WTC11 (cell line): ENCODE measurements at regions not wholly inside any gene's neighbourhood (a gene's known extent, or its start where the extent isn't known, plus 50 kb on each side); places are given as distances from the start of the nearest gene placed in this dataset.

Experiments used
- ATAC-seq: fragments of 200-7000 bp; cut with Tn5 transposase; 2 replicates; pipeline ENCODE4 v1.10.0; 2021; ENCODE audit warnings: mild to moderate bottlenecking, moderate library complexity
- CTCF ChIA-PET: fragments of 300-600 bp; sonication (Branson Sonifier 250); formaldehyde crosslinking; loops from one replicate; lab custom pipeline; 2021; ENCODE audit warnings: antibody characterized with exemption; lab: Charles Lee
- POLR2A ChIA-PET: fragments of 350-600 bp; sonication (Branson Sonifier 250); formaldehyde crosslinking; loops from one replicate; lab custom pipeline; 2021; ENCODE audit warnings: antibody characterized with exemption; lab: Charles Lee
- DNase-seq: peaks from one replicate; pipeline ENCODE4 v3.0.0; 2021; ENCODE audit warnings: low spot score
- H3K27ac Mint-ChIP-seq: 2 replicates; pipeline ENCODE4 v1.8.0; 2021; ENCODE audit warnings: mixed read lengths
- H3K27me3 Mint-ChIP-seq: 2 replicates; pipeline ENCODE4 v1.8.0; 2021; ENCODE audit warnings: low read depth, mild to moderate bottlenecking, moderate library complexity, mixed read lengths
- H3K36me3 Mint-ChIP-seq: 2 replicates; pipeline ENCODE4 v1.8.0; 2021; ENCODE audit warnings: mixed read lengths
- H3K4me1 Mint-ChIP-seq: 2 replicates; pipeline ENCODE4 v1.8.0; 2022; ENCODE audit warnings: mixed read lengths
- H3K4me3 Mint-ChIP-seq: 2 replicates; pipeline ENCODE4 v1.8.0; 2021; ENCODE audit warnings: mild to moderate bottlenecking, moderate library complexity, mixed read lengths
- H3K9me3 Mint-ChIP-seq: 2 replicates; pipeline ENCODE4 v1.8.0; 2021; ENCODE audit warnings: mixed read lengths
- ATF1 ChIP-seq: sonication (generic); formaldehyde crosslinking; IDR thresholded peaks from 2 replicates; pipeline ENCODE4 v1.8.1; 2023; ENCODE audit warnings: mild to moderate bottlenecking, moderate library complexity, missing genetic modification reagents
- ELF4 ChIP-seq: sonication (generic); formaldehyde crosslinking; IDR thresholded peaks from 2 replicates; pipeline ENCODE4 v1.8.1; 2022; ENCODE audit warnings: low read depth, mild to moderate bottlenecking, moderate library complexity, missing genetic modification reagents
- ERG ChIP-seq: fragments of 250-450 bp; sonication (Bioruptor Pico); IDR thresholded peaks from 2 replicates; pipeline ENCODE4 v1.8.0; 2021; ENCODE audit warnings: mild to moderate bottlenecking
- ESRRA ChIP-seq: sonication (generic); formaldehyde crosslinking; IDR thresholded peaks from 2 replicates; pipeline ENCODE4 v1.8.1; 2022; ENCODE audit warnings: mild to moderate bottlenecking, missing genetic modification reagents, borderline replicate concordance
- ETV6 ChIP-seq: sonication (generic); formaldehyde crosslinking; IDR thresholded peaks from 2 replicates; pipeline ENCODE4 v1.8.1; 2022; ENCODE audit warnings: mild to moderate bottlenecking, missing genetic modification reagents
- GRHL2 ChIP-seq: fragments of 250-450 bp; sonication (Bioruptor Pico); IDR thresholded peaks from 2 replicates; pipeline ENCODE4 v1.8.0; 2022; ENCODE audit warnings: mild to moderate bottlenecking, moderate library complexity; ENCODE audit not compliant: insufficient replicate concordance, severe bottlenecking
- KAT7 ChIP-seq: sonication (generic); formaldehyde crosslinking; IDR thresholded peaks from 2 replicates; pipeline ENCODE4 v1.8.1; 2023; ENCODE audit warnings: missing genetic modification reagents, mild to moderate bottlenecking, borderline replicate concordance
- MLX ChIP-seq: sonication (generic); formaldehyde crosslinking; IDR thresholded peaks from 2 replicates; pipeline ENCODE4 v1.8.1; 2023; ENCODE audit warnings: mild to moderate bottlenecking, missing genetic modification reagents, moderate library complexity
- MXD4 ChIP-seq: fragments of 250-450 bp; sonication (Bioruptor Pico); IDR thresholded peaks from 2 replicates; pipeline ENCODE4 v1.8.0; 2021; ENCODE audit warnings: mild to moderate bottlenecking, moderate library complexity, borderline replicate concordance
- NR2C2 ChIP-seq: sonication (generic); formaldehyde crosslinking; IDR thresholded peaks from 2 replicates; pipeline ENCODE4 v1.8.0; 2022; ENCODE audit warnings: mild to moderate bottlenecking, missing genetic modification reagents
- NR3C1 ChIP-seq: sonication (generic); formaldehyde crosslinking; conservative IDR thresholded peaks from 2 replicates; pipeline ENCODE4 v1.8.1; 2023; ENCODE audit warnings: low read depth, mild to moderate bottlenecking, missing genetic modification reagents
- SMAD3 ChIP-seq: sonication (generic); formaldehyde crosslinking; IDR thresholded peaks from 2 replicates; pipeline ENCODE4 v1.8.0; 2022; ENCODE audit warnings: missing genetic modification reagents, mild to moderate bottlenecking, borderline replicate concordance
- SP1 ChIP-seq: sonication (generic); formaldehyde crosslinking; conservative IDR thresholded peaks from 2 replicates; pipeline ENCODE4 v1.8.1; 2022; ENCODE audit warnings: missing genetic modification reagents
- STAT6 ChIP-seq: sonication (generic); formaldehyde crosslinking; conservative IDR thresholded peaks from 2 replicates; pipeline ENCODE4 v1.8.1; 2023; ENCODE audit warnings: mild to moderate bottlenecking, low read depth, missing genetic modification reagents, moderate library complexity
- TCF7 ChIP-seq: sonication (generic); formaldehyde crosslinking; IDR thresholded peaks from 2 replicates; pipeline ENCODE4 v1.8.0; 2022; ENCODE audit warnings: mild to moderate bottlenecking, low read depth, missing genetic modification reagents, moderate library complexity
- TP53 ChIP-seq: sonication (generic); formaldehyde crosslinking; IDR thresholded peaks from 2 replicates; pipeline ENCODE4 v1.8.1; 2023; ENCODE audit warnings: mild to moderate bottlenecking, missing genetic modification reagents
- USF2 ChIP-seq: sonication (generic); formaldehyde crosslinking; IDR thresholded peaks from 2 replicates; pipeline ENCODE4 v1.8.1; 2023; ENCODE audit warnings: mild to moderate bottlenecking, missing genetic modification reagents, moderate library complexity
- ZNF263 ChIP-seq: sonication (generic); formaldehyde crosslinking; IDR thresholded peaks from 2 replicates; pipeline ENCODE4 v1.8.1; 2022; ENCODE audit warnings: low read depth, mild to moderate bottlenecking, moderate library complexity, missing genetic modification reagents
- ZNF396 ChIP-seq: fragments of 250-450 bp; sonication (Bioruptor Pico); IDR thresholded peaks from 2 replicates; pipeline ENCODE4 v1.8.0; 2021; ENCODE audit warnings: mild to moderate bottlenecking, moderate library complexity, borderline replicate concordance
- ZNF671 ChIP-seq: fragments of 250-450 bp; sonication (Bioruptor Pico); IDR thresholded peaks from 2 replicates; pipeline ENCODE4 v1.8.0; 2021; ENCODE audit warnings: mild to moderate bottlenecking
- TF ChIP-seq, protein P1 (sequence below): sonication (generic); formaldehyde crosslinking; IDR thresholded peaks from 2 replicates; pipeline ENCODE4 v1.8.0; 2023; ENCODE audit warnings: mild to moderate bottlenecking, missing genetic modification reagents

- TF ChIP-seq, protein P1, sequence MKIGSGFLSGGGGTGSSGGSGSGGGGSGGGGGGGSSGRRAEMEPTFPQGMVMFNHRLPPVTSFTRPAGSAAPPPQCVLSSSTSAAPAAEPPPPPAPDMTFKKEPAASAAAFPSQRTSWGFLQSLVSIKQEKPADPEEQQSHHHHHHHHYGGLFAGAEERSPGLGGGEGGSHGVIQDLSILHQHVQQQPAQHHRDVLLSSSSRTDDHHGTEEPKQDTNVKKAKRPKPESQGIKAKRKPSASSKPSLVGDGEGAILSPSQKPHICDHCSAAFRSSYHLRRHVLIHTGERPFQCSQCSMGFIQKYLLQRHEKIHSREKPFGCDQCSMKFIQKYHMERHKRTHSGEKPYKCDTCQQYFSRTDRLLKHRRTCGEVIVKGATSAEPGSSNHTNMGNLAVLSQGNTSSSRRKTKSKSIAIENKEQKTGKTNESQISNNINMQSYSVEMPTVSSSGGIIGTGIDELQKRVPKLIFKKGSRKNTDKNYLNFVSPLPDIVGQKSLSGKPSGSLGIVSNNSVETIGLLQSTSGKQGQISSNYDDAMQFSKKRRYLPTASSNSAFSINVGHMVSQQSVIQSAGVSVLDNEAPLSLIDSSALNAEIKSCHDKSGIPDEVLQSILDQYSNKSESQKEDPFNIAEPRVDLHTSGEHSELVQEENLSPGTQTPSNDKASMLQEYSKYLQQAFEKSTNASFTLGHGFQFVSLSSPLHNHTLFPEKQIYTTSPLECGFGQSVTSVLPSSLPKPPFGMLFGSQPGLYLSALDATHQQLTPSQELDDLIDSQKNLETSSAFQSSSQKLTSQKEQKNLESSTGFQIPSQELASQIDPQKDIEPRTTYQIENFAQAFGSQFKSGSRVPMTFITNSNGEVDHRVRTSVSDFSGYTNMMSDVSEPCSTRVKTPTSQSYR = no peak
- TF ChIP-seq NR2C2 (CRISPR knock-in tag) = no peak
- TF ChIP-seq MLX = no peak
- no peak for TF ChIP-seq NR3C1 (CRISPR knock-in tag)
- no peak for TF ChIP-seq ZNF263
Measured at GRCh38 chr6:106747139-106747538, 117.8 kb downstream of the QRSL1 start (continued).

GRCh38 chr6:106746652-106747051 lies 117.3 kb downstream of the QRSL1 start:
- ATAC-seq (no peak), DNase-seq (no peak)
- Mint-ChIP-seq H3K9me3 (peaks cover 32% of the 10 kb centered on the region), H3K4me1 (peaks cover 38% of the 10 kb centered on the region), H3K27ac (no peak overlapping the region), H3K27me3 (no peaks in the 10 kb centered on the region), H3K4me3 (no peak overlapping the region), H3K36me3 (peaks cover 27% of the 10 kb centered on the region)
- TF ChIP-seq ETV6 (CRISPR knock-in tag) (no peak), ELF4 (CRISPR knock-in tag) (no peak), MXD4 (no peak)
- TF ChIP-seq, protein P1 = no peak
- ChIA-PET POLR2A (interaction anchor here (0.5 kb wide), 2 partner anchors 150 to 347 kb away, joined by 3 read pairs; no protein-coding TSS in a partner anchor), CTCF (no interaction called here)

DNA sequence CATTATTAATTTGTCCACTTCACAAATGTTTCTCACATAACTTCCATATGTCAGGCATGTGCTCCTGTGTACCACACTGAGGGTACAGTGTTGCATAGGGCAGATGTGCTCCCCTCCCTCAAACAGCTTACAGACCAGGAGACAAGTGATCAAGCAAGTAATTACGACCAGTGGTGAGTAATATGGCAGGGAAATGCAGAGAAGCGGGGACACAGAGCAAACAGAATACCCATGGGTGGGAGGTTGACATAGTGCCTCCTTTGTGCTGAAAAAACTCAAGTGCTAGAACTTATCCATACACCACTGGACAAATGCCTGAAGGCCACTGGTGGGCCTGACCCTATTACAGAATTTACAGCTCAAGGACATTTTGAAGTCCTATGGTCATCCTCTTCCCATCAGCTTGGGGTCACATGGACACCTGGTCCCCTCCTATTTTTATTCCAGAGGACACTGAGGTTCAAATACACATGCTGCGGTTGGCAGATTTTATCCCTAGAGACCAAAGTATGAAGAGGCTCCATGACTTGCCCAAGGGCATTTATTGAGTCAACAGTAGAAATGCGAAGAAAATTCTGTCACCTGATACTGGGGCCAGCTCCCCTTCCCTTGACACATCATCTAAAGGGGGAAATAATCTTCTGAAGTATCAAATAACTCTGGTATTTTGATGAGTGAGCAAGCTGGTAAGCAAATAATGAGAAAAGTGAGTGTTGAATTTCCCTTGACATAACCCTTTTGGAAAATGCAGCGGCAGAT lies 116.6 kb downstream of the QRSL1 start:
- no peaks in the 10 kb centered on the region for H3K27me3 Mint-ChIP-seq
- H3K36me3 Mint-ChIP-seq = peaks cover 27% of the 10 kb centered on the region
- POLR2A ChIA-PET = no interaction called here
- DNase-seq (no peak), ATAC-seq (no peak)
- H3K27ac Mint-ChIP-seq = no peak overlapping the region
- H3K9me3 Mint-ChIP-seq = peaks cover 34% of the 10 kb centered on the region
- CTCF ChIA-PET = no interaction called here
- H3K4me1 Mint-ChIP-seq = peaks cover 36% of the 10 kb centered on the region
- H3K4me3 Mint-ChIP-seq = no peak overlapping the region
- no peak for TF ChIP-seq KAT7 (CRISPR knock-in tag)
- TF ChIP-seq SP1 (CRISPR knock-in tag) = no peak
- TF ChIP-seq TCF7 (CRISPR knock-in tag) = no peak
- no peak for TF ChIP-seq ZNF671 (CRISPR knock-in tag)
- no peak for TF ChIP-seq ESRRA (CRISPR knock-in tag)
- no peak for TF ChIP-seq NR2C2 (CRISPR knock-in tag)
- no peak for TF ChIP-seq ATF1 (CRISPR knock-in tag)
- no peak for TF ChIP-seq GRHL2 (CRISPR knock-in tag)
- TF ChIP-seq TP53 = no peak
- TF ChIP-seq ERG (CRISPR knock-in tag) = no peak
- TF ChIP-seq USF2 (CRISPR knock-in tag) = no peak
- TF ChIP-seq ZNF396 (CRISPR knock-in tag) = no peak
- TF ChIP-seq STAT6 (CRISPR knock-in tag) = no peak
- no peak for TF ChIP-seq SMAD3
